PC-9 (cell line): ENCODE measurements at regions not wholly inside any gene's neighbourhood (a gene's known extent, or its start where the extent isn't known, plus 50 kb on each side); places are given as distances from the start of the nearest gene placed in this dataset.

Experiments
- CTCF ChIP-seq: fragments of 200-600 bp; sonication (generic); conservative IDR thresholded peaks from 2 replicates; pipeline ENCODE4 v1.6.1; 2017; ENCODE audit warnings: mixed run types, antibody characterized with exemption, mild to moderate bottlenecking, moderate library complexity
- EZH2 ChIP-seq: fragments of 200-600 bp; sonication (generic); IDR thresholded peaks from 2 replicates; pipeline ENCODE4 v1.8.0; 2017; ENCODE audit warnings: antibody characterized with exemption, low read depth

- TF ChIP-seq CTCF, result no peak
- TF ChIP-seq EZH2, result no peak
Observed at GRCh38 chr3:143201045-143201444, 81.5 kb downstream of the CHST2 start.
